ENCODE measurements at regions not wholly inside any gene's neighbourhood (a gene's known extent, or its start where the extent isn't known, plus 50 kb on each side); places are given as distances from the start of the nearest gene placed in this dataset.

DNA sequence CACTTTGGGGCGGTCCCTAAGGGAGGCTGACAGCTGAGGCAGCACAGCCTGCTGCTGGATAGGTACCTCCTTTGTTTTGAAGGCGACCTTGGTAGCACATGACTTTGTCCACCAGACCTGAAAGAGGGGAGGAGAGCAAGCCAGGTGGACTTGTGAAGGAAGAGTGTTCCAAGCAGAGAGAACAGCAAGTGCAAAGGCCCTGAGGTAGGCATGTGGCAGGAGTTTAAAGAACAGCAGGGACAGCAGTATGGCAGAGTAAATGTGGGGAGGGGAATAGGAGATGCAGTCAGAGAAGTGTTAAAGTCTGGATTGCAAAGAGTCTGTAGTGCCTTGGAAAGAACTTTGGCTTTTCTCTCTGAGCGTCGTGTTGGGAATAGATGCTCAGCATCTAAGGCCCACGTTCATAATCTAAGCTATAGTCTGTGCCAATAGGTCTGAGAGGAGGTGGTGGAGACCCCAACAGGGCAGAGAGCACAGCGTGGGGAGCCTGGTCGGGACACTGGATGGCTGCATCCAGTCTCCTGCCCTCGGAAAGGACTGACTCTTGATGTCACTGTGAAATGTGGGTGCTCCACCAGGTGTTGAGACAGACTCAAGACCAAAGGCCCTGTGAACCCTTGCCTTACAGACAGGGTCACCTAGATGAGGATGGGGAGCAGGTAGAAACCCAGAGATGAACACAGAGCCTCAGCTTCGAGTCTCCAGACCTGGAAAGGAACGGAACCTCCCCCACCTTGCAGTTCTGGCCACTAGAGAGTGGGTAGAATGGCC lies 242.1 kb upstream of the PWP1 start:
- DNase-seq (ENCODE audit: low read depth): no peak

DNA sequence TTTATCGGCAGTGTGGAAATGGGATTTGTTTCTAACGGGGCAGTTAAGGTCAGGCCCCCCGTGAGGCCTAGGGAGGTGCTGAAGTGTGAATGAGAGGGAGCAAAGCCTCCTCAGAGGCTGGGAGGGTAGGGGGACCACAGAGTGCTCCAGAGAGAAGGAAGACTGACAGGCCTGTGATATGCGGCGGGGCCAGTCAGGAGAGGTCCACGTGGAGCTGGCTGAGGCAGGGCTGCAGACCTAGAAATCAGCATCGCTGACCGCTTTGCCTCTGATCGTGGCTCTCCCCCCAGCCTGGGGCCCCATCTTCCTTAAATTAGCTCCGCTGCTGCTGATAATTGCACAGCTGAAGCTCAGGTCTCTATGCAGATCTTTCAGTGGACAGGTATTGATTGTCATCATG lies 240.8 kb upstream of the PWP1 start:
- no peak for DNase-seq (ENCODE audit: low read depth)

DNA sequence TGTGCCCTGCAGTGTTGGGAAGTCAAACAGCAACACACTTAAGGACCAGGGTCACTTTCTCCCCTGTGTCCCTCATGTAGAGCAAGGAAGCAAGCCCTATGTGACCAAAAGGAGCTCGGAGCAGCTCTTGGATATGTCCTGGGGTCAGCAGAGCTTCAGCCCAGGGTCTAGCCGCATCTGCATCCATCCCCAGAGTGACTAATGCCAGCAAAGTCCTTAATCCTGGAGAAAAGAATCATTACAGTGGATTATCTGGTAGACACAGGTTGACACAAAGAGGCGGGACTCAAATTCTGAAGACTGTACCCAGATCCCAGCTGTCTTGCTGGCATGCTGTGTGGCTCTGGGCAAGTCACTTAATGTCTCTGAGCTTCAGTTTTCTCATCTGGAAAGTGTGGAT lies 239.1 kb upstream of the PWP1 start:
- DNase-seq (ENCODE audit: low read depth): no peak

DNA sequence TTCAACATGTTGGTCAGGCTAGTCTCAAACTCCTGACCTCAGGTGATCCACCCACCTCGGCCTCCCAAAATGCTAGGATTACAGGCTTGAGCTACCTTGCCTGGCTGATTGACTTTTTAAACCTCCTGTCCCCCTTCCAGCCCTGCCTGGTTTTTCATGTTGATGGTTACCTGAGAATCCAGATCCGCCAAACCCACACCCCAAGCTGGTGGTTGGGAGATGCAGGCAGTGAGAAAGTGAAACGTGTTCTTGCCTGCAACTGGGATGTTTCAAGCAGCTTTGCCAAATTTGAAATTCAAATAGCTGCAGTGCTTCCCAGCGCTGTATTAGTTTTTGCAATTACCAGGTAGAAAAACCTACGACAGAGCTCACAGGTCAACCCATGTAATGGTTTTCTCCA lies 238.3 kb upstream of the PWP1 start:
- no peak for DNase-seq (ENCODE audit: low read depth)

DNA sequence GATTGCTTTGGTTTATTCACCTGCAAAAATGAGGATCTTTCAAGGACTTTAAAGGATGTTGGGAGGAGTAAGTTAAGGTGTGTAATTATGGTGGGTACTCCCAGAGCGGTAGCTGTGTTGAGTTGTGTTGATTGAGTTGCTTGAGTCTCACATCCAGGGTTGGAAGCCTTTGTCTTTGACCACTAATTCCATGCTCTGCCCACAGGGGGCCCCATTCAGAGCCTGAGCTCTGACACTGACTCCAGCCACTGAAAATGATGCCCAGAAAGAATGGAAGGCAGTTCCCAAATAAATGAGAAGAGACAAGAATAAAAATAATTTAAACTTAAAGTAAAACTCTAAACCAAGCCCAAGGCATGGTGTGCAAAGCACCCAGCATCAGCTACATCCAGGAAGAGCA lies 237.4 kb upstream of the PWP1 start:
- no peak for DNase-seq (ENCODE audit: low read depth)

DNA sequence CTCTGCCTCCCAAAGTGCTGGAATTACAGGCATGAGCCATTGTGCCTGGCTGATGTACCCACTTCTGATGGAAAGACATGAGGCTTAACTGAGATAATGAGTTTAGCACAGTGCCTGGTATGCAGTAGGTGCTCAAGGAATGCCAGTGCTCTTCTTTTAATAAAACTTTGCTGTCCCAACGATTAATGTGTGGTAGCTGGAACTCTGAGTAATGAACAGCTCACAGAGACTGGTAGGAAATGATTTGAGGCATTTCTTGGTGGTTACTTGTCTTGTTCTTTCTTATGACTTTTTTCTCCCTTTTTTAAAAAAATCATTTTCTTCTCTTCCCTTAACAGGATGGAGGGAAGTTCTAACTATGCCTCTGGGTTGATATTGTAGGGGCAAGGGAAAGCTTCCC lies 235.7 kb upstream of the PWP1 start:
- no peak for DNase-seq (ENCODE audit: low read depth)

DNA sequence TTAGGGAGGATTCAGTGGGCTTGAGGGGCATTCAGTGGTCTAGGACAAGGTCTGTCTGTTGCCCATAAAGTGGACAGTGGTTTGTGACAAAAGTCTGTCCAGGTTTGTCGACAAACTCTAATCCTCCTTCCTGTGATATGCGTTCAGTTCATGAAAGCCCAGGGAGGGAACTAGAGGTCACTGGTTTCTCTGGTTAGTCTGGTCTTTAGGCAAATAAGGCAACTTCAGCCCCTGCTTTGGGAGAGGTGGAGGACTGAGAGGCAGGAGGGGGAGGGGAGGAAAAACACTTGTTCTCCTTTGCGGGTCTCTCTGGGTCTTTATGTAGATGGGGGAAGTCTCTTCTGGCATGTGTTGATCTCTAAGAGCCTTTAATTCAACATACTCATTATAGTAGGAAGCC lies 235.1 kb upstream of the PWP1 start:
- DNase-seq (ENCODE audit: low read depth): no peak

DNA sequence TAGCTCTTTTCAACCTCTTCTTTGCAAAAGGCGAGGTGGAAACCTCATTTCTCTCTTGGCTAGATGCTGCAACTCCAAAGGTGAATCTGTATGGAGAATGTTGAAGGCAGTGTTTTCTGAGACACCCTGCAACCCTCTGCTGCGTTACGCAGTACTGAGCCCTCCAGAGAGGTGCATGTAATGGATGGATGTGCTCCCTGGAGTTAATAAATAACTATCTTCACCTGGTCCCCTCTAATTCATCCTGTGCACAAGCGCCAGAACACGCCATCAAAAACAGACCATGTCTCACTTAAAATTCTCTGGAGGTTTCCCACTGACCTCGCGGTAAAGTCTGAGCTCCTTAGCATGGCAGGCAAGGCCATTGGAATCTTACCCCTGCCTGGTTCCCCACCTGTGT lies 234.4 kb upstream of the PWP1 start:
- DNase-seq (ENCODE audit: low read depth): no peak

DNA sequence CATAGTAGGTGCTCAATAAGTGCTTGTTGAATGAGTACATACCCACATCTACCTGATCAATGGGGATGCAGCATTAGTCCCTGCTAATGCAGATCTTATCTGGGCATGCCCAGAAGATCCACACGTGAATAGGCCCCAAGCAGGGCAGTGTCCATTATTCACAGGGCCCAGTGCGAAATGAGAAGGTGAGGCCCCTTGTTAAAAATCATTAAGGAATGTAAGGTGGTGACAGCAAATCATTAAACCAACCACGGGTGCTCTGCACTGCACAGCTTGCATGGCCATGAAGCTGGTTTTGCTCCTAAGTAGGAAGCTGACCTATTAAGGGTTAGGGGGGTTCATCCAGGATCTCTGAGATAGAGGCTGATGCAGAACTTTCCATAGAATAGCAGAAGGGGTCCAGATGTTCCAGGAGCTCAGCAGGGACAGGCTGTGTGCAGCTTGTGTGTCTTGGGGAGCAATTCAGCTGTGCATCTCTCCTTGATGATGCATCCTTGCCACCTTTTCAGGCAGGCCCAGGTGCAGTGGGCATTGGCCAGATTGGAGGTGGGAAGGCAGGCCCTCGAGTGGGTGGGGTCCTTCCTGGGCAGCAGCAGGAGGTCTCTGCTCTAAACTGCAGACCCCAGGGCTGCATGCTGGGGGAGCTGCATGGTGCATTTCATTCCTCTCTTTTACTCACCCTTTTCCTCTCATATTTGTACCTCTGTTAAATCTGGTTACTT lies 231.3 kb upstream of the PWP1 start:
- DNase-seq (ENCODE audit: low read depth): no peak

DNA sequence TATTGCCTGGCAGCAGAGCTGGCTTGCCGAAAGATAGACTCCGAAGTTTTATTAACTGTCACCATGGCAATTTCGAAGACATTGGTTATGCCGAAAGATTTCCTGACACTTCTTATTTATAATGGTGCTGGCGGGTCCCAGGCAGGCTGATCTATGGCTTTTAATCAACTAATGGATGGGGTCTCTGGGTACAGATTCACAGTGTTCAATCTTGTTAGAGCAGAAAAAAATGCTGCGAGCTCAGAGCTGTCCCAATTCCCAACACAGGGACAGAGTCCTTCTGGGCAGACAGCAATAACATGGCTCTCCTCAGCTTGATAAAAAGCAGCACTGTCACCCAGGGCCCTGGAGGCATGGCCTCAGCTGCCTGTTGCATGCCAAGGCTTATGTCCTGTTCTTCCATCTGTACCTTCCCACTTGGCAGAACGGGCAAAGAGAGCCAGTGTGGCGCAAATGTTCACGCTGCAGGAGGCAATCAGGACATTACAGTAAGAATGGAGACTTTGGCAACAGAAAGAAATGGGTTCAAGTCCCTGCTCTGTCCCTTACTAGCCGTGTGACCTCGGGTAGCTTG lies 228.2 kb upstream of the PWP1 start:
- no peak for DNase-seq (ENCODE audit: low read depth)

DNA sequence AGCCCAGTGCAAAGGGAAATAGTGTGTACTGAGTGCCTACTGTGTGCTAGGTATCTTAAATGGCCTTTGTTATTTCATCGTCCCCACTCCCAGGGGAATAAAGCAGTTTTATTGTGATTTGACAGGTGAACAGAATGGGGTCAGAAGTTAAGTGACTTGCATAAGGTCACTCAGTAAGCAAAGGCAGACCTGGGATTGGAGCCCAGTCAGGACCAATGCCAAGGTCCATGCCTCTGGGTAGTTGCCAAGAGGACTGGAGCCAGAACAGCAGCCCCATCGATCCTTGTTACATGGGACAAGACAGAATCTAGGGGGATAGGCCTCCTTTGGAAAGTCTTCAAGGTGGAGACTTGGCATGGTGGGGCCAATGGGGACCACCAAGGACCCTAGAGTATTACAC lies 227.4 kb upstream of the PWP1 start:
- no peak for DNase-seq (ENCODE audit: low read depth)

DNA sequence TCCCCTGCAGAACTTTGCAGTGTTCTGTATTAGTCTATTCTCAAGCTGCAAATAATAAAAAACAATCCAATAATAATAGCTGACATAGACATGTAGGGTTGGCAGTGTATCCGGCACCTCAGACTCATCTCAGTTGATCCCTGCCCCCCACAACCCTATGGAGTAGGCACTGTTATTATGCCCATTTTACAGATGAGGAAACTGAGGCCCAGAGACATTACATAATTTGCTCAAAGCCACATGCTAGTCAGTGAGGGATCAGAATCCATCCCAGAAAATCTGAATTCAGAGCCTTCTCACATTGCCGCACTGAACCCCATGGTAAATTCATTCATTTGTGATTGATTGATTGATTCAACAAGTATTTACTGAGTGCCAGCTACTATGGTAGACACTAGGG lies 226.6 kb upstream of the PWP1 start:
- no peak for DNase-seq (ENCODE audit: low read depth)

DNA sequence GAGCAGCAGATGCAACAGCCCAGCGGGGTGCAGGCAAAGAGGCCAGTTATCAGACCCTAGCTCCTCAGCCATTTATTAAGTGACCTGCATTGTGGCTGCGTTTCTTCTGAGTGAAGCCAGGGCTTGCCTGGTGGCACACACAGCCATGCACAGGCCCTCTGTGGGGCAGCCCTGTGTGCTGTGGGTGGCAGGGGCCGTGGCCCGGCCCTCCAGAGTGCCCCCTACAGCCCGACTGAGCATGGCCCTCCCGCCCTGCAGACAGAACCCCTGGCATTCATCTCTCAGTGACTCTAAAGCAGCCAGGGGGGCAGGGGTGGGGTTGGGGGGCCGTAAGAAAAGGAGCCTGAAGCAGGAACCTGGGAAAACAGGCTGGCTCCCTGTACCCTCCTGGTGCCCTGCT lies 226.0 kb upstream of the PWP1 start:
- DNase-seq (ENCODE audit: low read depth): no peak

DNA sequence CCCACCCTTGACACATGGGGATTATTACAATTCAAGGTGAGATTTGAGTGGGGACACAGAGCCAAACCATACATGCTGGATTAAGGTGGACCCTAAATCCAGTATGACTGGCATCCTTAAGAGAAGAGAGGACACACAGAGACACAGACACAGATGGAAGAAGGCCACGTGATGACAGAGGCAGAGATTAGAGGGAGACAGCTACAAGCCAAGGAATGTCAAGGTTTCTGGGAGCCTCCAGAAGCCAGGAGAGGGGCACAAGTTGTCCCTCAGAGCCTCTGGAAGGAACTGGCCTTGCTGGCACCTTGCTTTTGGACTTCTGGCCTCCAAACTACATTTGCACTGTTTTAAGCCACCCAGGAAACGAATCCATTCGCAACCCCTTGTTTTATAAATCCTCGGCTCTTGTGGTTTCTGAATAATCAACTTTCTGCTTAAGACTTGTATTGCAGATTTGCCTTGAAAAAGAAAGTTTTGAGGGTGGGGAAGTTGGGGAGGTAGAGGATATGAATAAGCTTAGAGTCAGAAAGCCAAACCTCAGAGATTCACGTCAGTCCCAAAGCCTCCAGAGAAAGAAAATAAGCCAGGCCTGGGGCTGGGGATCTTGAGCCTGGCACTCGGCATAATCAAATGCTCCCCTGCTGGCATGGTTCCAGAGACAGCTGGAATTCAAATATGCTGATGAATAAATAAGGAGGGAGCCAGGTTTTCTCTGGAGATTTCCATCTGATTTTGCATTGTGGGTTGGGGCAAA lies 224.2 kb upstream of the PWP1 start:
- no peak for DNase-seq (ENCODE audit: low read depth)

DNA sequence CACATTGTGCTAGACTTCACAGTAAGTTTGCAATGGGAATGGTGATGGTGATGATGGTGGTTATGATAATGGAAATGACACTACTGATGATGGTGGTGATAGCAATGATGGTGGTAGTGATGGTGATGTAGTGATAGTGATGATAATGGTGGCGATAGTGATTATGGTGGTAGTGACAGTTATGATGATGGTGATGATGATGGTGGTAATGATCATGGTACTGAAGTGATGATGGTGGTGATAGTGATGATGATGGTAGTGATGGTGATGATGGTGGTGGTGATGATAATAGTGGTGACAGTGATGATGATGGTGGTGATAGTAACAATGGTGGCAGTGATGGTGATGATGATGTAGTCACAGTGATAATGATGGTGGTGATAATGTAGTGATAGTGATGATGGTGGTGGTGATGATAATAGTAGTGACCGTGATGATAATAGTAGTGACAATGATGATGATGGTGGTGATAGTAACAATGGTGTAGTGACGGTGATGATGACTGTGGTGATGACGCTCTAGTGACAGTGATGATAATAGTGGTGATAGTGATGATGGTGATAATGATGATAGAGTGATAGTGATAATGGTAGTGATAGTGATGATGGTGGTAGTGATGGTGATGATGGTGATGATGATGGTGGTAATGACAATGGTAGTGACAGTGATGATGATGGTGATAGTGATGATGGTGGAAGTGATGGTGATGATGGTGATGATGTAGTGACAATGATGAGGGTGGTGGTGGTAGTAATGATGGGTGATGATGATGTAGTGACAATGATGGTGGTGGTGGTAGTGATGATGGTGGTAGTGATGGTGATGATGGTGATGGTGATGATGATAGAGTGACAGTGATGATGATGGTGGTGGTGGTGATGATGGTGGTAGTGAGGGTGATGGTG lies 222.9 kb upstream of the PWP1 start:
- no peak for DNase-seq (ENCODE audit: low read depth)

DNA sequence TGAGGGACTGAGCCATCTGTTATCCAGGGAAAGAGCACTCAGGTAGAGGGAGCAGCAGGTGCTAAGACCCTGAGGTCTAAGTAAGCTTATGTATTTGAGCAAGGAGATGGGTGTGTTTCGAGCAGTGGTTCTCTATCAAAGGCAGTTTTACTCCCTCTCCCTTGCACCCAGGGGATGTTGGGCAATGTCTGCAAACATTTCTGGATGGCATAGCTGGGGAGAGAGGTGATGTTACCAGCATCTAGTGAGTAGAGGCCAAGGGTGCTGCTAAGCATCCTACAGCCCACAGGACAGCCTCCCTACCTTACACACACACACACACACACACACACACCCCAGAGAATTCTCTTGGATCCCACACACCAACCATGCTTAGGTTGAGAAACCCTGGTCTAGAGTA lies 221.0 kb upstream of the PWP1 start:
- DNase-seq (ENCODE audit: low read depth): no peak

DNA sequence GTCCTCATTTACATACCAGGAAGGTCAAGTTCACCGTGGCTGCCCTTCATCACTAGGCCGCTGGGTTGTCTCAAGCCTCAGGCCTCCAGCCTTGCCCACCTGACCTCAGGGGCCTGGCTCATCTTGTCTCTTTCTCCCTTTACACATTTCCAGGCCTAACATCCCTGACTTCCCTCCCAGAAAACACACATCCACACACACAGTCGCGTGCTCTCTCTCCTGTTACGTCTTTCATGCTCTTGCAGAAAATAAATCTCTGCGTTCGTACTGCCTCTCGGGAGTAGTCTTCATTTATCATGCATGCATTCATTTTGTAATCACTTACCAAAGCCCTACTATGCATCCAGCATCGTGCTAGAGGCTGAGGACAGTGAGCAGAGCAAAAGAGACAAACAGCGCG lies 220.0 kb upstream of the PWP1 start:
- no peak for DNase-seq (ENCODE audit: low read depth)

DNA sequence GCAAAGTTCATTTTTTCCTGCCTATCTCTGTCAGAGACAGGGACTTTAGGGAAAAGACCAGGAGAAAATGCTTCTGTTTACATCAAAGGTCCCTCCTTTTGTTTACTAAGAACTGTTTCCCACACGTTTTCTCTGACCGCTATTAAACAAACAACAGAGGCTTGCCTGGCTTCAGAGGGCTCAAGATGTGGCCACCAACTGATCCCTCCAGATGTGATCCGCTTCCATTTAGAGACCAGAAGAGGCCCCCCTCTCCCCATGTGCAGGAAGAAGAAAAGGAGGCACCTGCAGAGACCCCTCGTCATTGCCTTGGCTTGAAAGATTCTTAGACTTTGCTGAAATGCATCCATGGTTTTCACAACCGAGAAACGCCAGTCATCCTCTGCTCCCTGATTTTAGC lies 217.9 kb upstream of the PWP1 start:
- DNase-seq (ENCODE audit: low read depth): no peak

DNA sequence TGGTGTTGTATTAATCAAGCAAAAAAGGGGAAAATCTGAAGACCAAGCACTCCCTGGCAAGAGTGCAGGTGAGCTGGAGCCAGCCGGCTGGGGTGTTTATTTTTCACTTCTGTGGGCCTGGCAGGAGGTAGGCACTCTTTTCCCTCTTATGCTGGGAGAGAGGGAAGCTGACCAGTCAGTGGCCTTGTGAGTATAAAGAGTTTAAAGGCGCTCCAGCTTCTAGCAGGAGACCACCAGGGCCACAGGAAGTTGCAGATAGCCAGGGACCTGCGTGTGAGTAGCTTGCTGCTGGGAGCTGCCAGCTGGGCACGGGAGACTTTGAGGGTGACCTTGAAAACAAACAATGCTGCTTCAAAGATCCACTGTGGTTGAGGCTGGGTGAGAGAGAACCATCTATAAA lies 217.4 kb upstream of the PWP1 start:
- no peak for DNase-seq (ENCODE audit: low read depth)

DNA sequence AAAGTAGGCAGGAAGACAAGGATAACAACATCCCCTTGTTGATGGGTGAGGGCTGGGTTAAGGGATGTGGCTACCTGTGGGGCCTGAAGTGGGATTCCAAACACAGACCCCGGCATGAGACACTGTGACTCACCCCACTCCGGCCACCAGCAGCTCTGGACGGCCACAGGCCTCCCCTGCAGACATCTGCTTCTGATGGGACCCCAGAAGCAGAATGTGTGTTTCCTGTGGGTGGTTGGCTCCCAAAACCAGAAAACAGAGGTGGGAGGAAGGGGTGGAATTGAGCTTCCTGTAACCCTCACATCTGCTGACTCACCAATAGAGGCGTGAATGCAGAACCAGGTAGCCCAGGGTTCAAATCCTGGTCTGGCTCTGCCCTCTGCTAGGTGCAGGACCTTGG lies 216.6 kb upstream of the PWP1 start:
- no peak for DNase-seq (ENCODE audit: low read depth)

DNA sequence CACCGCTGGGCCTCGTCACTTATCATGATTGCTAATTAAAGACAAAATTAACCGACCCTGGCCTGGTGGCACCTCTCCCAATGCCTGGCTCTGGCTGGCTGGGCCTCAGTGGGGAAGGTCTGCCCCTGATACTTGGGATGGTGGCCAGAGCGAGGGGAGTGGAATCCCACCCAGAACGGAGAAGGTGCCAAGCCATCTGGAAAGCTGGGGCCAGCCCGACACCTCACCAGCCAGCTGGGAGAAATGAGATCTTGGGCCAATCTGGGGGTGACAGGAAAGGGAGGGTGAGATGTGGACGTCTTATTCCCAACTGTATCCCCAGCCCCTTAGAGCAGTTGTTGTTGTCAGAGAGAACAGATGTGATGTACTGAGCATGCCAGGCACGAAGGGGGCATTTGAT lies 215.0 kb upstream of the PWP1 start:
- DNase-seq (ENCODE audit: low read depth): no peak

DNA sequence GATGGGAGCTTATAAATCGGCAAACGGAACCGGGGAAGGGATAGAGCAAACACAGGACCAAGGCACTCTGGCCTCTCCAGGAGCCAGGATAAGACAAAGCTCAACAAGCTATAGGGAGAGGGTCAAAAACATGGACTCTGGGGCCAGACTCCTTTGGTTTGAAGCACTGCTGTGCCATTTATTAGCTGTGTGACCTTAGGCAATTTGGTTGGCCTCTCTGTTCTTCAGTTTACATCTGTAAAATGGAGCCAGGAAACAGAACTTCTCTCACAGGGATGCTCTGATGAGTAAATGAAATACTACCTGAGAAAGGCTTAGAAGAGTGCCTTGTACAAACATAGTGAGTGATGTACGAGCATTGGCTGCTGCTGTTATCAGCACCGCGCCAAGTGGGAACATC lies 213.3 kb upstream of the PWP1 start:
- no peak for DNase-seq (ENCODE audit: low read depth)
